HG03064 (cell line): ENCODE measurements at regions not wholly inside any gene's neighbourhood (a gene's known extent, or its start where the extent isn't known, plus 50 kb on each side); places are given as distances from the start of the nearest gene placed in this dataset.

Experiments
- ATAC-seq: cut with Tn5 transposase; IDR thresholded peaks from one replicate; pipeline ENCODE4 v1.9.1; 2021; ENCODE audit warnings: low read depth; ENCODE audit not compliant: unreplicated experiment

- no peak for ATAC-seq
Measured at GRCh38 chr5:4098226-4098625, 502.6 kb downstream of the IRX1 start.

DNA sequence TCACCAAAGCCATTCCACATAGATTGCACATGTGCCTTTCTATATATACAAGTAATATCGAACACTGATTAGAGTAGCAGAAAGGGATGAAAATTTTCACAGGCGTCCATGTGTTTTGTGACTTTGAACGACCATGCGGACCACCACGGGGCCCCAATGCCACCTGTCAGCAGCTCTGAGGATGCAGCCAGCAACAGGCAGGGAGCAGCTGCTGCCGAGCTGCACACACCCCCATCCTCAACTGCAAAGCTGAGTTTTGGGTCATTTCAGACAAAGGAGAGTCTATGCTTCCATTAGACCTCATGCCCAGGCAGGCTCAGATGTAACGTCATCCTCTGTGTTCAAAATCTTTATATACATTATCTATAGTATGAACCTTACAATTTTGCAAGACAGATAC lies 503.8 kb downstream of the IRX1 start:
- no peak for ATAC-seq

GRCh38 chr5:4100739-4101138 lies 505.1 kb downstream of the IRX1 start:
- no peak for ATAC-seq

DNA sequence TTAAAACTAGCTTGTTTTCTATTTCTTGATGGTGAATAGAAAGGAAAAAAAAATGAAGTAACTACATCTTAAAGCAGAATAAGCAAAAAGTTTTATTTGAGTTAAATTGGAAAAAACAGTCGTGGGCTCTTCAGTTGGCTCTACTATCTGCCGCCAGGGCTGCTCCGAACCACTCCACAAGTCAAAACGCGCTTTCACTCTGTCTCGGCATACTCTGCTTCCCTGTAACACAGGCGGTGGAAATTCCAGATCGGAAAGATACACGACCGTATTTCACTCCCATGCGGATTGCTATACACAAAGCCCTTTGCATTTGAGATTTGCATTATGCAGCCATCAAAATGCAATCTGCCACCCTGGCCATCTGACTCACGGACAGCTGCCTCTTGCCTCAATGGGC lies 505.6 kb downstream of the IRX1 start:
- no peak for ATAC-seq

DNA sequence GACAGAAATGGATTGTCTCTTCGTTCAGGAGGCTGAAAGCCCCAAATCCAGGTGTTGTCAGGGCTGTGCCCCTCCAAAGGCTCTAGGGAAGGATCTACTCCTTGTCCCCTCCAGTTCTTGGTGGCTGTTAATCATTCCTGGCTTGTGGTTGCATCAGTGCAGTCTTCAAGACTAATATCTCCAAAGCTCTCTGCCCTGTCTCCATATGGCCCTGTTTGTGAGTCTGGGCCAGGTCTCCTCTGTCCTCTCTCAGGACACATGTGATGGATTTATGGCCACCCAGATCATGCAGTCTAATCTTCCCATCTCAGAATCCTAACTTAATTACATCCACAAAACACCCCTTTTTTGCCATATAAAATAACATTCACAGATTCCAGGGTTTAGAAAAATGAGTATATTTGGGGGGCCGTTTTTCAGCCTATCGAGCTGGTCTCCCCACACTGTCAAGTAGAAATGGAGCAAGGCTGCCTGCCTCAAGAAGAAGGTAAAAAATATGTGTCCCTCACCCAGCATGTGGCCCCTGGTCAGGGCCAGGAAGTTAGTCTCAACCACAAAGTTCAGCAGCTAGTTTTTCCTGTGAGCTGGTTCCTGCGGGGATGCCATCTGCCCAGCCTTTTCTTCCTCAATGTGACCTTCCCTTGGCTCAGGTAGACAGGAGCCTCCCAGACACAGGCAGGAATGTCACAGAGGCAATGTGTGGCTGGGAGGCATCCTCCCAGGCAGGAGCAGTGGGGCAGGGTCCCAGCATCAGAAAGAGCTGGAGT lies 509.4 kb downstream of the IRX1 start:
- no peak for ATAC-seq

GRCh38 chr5:4108690-4109089 lies 513.1 kb downstream of the IRX1 start:
- ATAC-seq = no peak

- no peak for ATAC-seq
Measured at GRCh38 chr5:4113426-4113825, 517.8 kb downstream of the IRX1 start.

DNA sequence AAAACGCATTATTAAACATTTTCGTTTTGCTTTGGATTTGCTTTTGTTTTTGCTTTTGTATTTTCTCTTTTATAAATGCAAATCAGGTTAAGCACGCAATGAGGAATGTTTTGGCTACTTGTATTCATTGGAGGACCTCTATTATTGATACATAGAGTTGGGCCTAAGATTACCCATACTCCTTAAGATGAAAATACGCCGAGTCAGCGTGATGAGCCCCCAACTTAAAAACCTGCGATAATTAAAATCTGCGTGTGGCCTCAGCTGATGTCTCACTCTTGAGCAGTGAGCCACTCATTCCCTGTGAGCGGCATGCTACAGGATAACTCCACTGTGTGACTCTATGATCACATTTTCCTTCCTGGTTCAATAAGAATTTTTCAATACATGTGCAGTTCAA lies 518.3 kb downstream of the IRX1 start:
- ATAC-seq = no peak

GRCh38 chr5:4114452-4114851 lies 518.8 kb downstream of the IRX1 start:
- ATAC-seq = no peak

GRCh38 chr5:4116834-4117233 lies 521.2 kb downstream of the IRX1 start:
- no peak for ATAC-seq

- ATAC-seq = no peak
Measured at GRCh38 chr5:4124221-4124970, 528.8 kb downstream of the IRX1 start.

GRCh38 chr5:4128994-4129393 lies 533.4 kb downstream of the IRX1 start:
- no peak for ATAC-seq

DNA sequence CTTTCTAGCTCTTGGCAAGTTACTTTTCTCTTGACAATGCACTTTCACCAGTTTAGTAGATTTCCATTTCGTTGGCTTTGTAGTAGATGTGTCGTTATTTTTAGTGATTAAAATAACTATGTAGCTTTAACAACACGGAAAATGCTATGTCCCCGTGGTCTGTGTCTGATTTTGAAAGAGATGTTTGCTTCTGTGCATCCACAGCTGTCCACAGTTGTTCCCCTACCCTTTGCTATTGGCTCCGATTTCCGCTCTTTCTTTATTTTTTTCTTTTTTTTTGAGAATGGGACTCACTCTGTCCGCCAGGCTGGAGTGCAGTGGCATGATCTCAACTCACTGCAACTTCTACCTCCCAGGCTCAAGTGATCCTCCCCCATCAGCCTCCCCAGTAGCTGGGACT lies 533.9 kb downstream of the IRX1 start:
- ATAC-seq = no peak

DNA sequence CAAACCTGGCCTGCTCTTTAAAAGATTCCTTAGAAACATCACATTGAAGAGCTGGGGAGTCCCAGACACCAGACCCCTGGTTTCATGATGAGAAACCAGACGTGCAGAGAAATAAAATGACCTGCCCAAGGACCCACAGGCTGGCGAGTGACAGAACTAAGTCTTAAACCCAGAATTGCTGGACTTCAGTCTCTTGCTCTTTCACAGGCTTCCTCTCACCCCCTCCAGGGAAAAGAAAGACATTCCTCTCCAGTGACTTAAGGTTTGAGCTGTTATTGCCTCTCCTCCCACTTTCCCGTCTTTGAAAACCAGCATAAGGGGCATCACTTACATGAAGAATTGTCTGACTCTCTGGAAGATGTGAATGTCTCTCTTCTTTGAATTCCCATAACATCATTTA lies 535.2 kb downstream of the IRX1 start:
- ATAC-seq = no peak

GRCh38 chr5:4137781-4138180 lies 542.1 kb downstream of the IRX1 start:
- ATAC-seq = no peak

GRCh38 chr5:4142842-4143241 lies 547.2 kb downstream of the IRX1 start:
- no peak for ATAC-seq

- ATAC-seq = no peak
Measured at GRCh38 chr5:4144411-4145007, 548.9 kb downstream of the IRX1 start.

DNA sequence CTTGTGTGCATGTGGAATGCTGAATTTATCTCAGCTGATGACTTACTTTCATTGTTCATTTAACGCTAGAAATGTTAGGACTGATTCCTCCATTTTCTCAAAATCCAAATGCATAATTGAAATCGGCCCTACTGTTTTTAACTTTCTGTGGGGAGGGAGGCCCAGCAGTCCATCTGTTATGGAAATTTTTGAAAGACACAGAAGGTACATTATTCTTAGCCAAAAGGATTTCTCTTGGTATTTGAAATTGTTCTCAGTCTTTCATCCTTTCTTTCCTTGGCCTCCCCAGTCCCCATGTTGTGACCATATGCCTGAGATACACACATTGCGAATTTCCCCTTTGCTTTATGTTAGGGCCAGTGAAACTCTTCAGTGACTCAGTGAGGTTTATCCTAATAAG lies 549.9 kb downstream of the IRX1 start:
- no peak for ATAC-seq

DNA sequence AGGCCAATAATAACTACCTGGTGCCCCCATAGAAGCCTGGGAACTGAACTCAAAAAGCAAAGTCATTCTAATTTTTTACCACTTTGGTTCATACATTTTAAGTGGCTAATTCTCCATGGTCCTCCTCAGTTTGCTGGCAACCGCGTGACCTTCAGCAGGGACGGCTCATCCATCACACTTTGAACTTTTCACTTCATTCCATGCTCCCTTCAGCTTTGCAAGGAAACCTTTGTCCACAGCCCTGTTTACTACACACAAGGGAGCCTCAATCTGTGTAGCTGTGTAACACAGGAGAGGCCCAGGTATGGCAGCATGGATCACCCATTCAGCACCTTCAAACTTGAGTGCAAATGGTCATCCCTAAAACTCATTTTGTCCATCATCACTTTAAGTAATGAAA lies 552.4 kb downstream of the IRX1 start:
- no peak for ATAC-seq

DNA sequence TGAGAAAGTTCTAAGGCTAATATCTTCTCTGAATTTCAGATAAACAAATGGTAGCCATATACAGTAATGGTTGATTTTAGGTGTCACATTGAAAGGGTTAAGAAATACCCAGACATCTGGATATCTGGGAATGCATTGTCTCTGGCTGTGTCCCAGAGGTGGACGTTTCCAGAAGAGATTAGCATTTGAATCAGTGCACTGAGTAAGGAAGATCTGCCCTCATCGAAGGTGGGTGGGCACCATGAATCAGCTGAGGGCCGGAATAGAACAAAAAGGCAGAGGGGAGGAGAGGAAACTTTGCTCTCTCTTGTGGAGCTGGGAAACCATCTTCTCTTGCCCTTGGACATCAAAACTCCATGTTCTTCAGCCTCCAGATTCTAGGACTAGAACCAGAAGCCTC lies 554.4 kb downstream of the IRX1 start:
- no peak for ATAC-seq

DNA sequence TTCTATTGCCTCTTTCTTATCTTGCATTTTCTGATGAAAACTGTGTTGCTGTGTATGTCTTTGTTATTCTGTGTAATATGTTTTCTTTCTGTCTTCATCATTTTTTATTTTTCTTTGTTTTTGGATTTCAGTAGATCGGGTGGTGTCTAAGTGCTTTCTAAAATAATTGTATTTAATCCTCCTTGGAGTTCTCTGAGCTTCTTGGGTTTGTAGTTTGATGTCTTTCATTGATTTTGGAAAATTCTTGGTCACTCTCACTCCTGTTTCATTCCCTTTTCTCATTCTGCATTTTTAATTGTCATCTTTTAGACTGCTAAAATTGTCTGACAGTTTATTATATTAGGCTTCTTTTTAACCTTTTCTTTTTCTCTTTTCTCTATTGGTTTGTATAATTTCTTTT lies 560.5 kb downstream of the IRX1 start:
- ATAC-seq = no peak

GRCh38 chr5:4156889-4157288 lies 561.3 kb downstream of the IRX1 start:
- no peak for ATAC-seq
